AG04449 (cell line): ENCODE measurements at regions not wholly inside any gene's neighbourhood (a gene's known extent, or its start where the extent isn't known, plus 50 kb on each side); places are given as distances from the start of the nearest gene placed in this dataset.

ENCODE experiments used
- CTCF ChIA-PET: fragments of 350-600 bp; formaldehyde crosslinking; extraction: SDS; loops from one replicate; lab custom pipeline; 2021; ENCODE audit warnings: antibody characterized with exemption; lab: Yijun Ruan, JAX
- POLR2A ChIA-PET: fragments of 400-600, 350-600 bp; formaldehyde crosslinking; extraction: SDS; loops from one replicate; lab custom pipeline; 2020; ENCODE audit warnings: antibody characterized with exemption, inconsistent platforms; lab: Yijun Ruan, JAX
- DNase-seq: peaks from one replicate; pipeline ENCODE4 v3.0.0-alpha.2; 2010; ENCODE audit warnings: low read depth, low spot score
- H3K4me3 ChIP-seq: 2 replicates; pipeline ENCODE4 v1.5.1; 2011; ENCODE audit warnings: low read depth, mild to moderate bottlenecking, control low read depth, low read length
- CTCF ChIP-seq: IDR thresholded peaks from one replicate; pipeline ENCODE4 v1.5.1; 2011; ENCODE audit warnings: mild to moderate bottlenecking, moderate library complexity, low read length, control low read depth, inconsistent platforms; ENCODE audit not compliant: insufficient read depth; ENCODE audit errors: missing control alignments

- no peak overlapping the region for H3K4me3 ChIP-seq
- CTCF ChIA-PET: no interaction called here
- POLR2A ChIA-PET: no interaction called here
- DNase-seq: no peak
- TF ChIP-seq CTCF: no peak
These were observed 108.8 kb upstream of the ZP4 start for GRCh38 chr1:237999426-238000052.

- ChIA-PET POLR2A (no interaction called here), CTCF (no interaction called here)
- no peak for DNase-seq
- H3K4me3 ChIP-seq: no peak overlapping the region
- no peak for TF ChIP-seq CTCF
These were observed 107.9 kb upstream of the ZP4 start for GRCh38 chr1:237998581-237998980.

- no peak overlapping the region for H3K4me3 ChIP-seq
- TF ChIP-seq CTCF: no peak
- CTCF ChIA-PET: no interaction called here
- POLR2A ChIA-PET: no interaction called here
- no peak for DNase-seq
These were observed 92.8 kb upstream of the ZP4 start for GRCh38 chr1:237983496-237983895.

GRCh38 chr1:237981223-237981622, 90.5 kb upstream of the ZP4 start:
- H3K4me3 ChIP-seq: no peak overlapping the region
- ChIA-PET CTCF (no interaction called here), POLR2A (no interaction called here)
- TF ChIP-seq CTCF: no peak
- no peak for DNase-seq

- POLR2A ChIA-PET: no interaction called here
- no peak overlapping the region for H3K4me3 ChIP-seq
- TF ChIP-seq CTCF: no peak
- no peak for DNase-seq
- CTCF ChIA-PET: no interaction called here
These were observed 85.6 kb upstream of the ZP4 start for GRCh38 chr1:237976331-237976730.

GRCh38 chr1:237975903-237976302, 85.2 kb upstream of the ZP4 start:
- no peak for DNase-seq
- CTCF ChIA-PET: no interaction called here
- H3K4me3 ChIP-seq: no peak overlapping the region
- TF ChIP-seq CTCF: no peak
- POLR2A ChIA-PET: no interaction called here
